Colonic mucosa (tissue), 4 donors: ENCODE measurements at regions not wholly inside any gene's neighbourhood (a gene's known extent, or its start where the extent isn't known, plus 50 kb on each side); places are given as distances from the start of the nearest gene placed in this dataset.

Experiments used
- DNase-seq: peaks from one replicate; pipeline ENCODE4 v3.0.0-alpha.2; 2020
- H3K27ac ChIP-seq: fragments of 200-600 bp; one replicate; pipeline ENCODE4 v1.8.0; 2021
- H3K27me3 ChIP-seq: fragments of 200-600 bp; one replicate; pipeline ENCODE4 v1.8.0; 2021
- H3K36me3 ChIP-seq: fragments of 200-600 bp; one replicate; pipeline ENCODE4 v1.8.0; 2021
- H3K4me1 ChIP-seq: fragments of 200-600 bp; one replicate; pipeline ENCODE4 v1.8.0; 2021; ENCODE audit warnings: mild to moderate bottlenecking
- H3K4me3 ChIP-seq: fragments of 200-600 bp; one replicate; pipeline ENCODE4 v1.8.0; 2021
- H3K9ac ChIP-seq, 2 donors: one replicate each; pipeline ENCODE4 v1.7.0; 2013; ENCODE audit warnings: control low read depth in 2 of 2, low read depth in 2 of 2, low read length in 2 of 2
- H3K9me3 ChIP-seq: fragments of 200-600 bp; one replicate; pipeline ENCODE4 v1.8.0; 2021
- intact Hi-C: fragments of 100-400 bp; cut with DNase I; formaldehyde crosslinking; loops from one replicate; pipeline ENCODE4 v1.14.1; 2022
- TF ChIP-seq, protein P1 (sequence below): fragments of 200-600 bp; IDR thresholded peaks from one replicate; pipeline ENCODE4 v1.8.0; 2022; ENCODE audit warnings: antibody characterized with exemption, mild to moderate bottlenecking
- donor health status: healthy.
- donor health status: DM: no; HTN: no; CAD: no.
- donor health status: DM: no; HTN: no; CAD: no.

DNA sequence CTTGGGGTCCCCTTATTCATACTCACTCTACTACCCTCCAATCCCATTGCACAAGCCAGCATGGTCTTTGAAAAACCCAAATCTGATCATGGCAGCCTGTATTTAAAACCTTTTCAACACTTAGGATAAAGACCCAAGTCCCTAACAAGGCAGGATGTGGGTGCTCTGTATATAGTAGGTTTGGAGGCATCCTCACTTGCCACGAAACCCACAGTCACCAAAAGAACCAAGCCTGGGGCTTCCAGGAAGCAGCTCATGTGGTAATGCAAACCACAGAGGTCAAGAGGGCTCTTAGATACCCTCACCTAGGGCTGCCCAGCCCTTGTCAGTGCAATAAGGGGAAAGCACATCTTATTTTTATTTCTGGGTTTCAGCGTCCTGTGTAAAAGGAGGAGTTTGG lies 218.6 kb upstream of the ASIC2 start:
- TF ChIP-seq, protein P1, sequence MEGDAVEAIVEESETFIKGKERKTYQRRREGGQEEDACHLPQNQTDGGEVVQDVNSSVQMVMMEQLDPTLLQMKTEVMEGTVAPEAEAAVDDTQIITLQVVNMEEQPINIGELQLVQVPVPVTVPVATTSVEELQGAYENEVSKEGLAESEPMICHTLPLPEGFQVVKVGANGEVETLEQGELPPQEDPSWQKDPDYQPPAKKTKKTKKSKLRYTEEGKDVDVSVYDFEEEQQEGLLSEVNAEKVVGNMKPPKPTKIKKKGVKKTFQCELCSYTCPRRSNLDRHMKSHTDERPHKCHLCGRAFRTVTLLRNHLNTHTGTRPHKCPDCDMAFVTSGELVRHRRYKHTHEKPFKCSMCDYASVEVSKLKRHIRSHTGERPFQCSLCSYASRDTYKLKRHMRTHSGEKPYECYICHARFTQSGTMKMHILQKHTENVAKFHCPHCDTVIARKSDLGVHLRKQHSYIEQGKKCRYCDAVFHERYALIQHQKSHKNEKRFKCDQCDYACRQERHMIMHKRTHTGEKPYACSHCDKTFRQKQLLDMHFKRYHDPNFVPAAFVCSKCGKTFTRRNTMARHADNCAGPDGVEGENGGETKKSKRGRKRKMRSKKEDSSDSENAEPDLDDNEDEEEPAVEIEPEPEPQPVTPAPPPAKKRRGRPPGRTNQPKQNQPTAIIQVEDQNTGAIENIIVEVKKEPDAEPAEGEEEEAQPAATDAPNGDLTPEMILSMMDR = no peak
- intact Hi-C loops = no loop called here
- H3K4me1 ChIP-seq = no peaks in the 10 kb centered on the region
- no peaks in the 10 kb centered on the region for H3K36me3 ChIP-seq
- no peak overlapping the region for H3K9ac ChIP-seq
- no peaks in the 10 kb centered on the region for H3K9me3 ChIP-seq
- no peak for DNase-seq
- H3K4me3 ChIP-seq = no peak overlapping the region
- no peak overlapping the region for H3K27ac ChIP-seq
- H3K27me3 ChIP-seq = no peaks in the 10 kb centered on the region

DNA sequence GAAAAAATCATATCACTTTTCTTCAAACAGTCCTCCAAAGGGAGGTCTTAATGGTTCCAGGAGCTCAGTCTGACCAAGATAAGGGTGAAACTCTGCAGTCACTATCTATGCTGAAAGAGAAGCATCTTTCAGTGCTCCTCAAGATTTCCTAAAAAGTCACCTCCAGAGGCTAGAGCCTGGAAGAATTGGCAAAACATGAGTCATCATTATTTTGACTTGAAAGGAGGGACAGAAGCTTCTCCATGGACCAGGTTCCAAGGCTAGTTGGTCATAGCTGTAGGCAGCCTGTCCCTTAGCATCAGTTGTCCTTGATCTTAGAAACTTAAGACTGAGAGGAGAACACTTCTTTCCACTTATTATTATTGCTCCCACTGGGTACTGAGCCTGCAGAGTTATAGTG lies 219.0 kb upstream of the ASIC2 start:
- no peaks in the 10 kb centered on the region for H3K36me3 ChIP-seq
- no peak for DNase-seq
- intact Hi-C loops = no loop called here
- TF ChIP-seq, protein P1 = no peak
- H3K9ac ChIP-seq = no peak overlapping the region
- H3K27ac ChIP-seq = no peak overlapping the region
- no peaks in the 10 kb centered on the region for H3K9me3 ChIP-seq
- no peak overlapping the region for H3K4me3 ChIP-seq
- no peaks in the 10 kb centered on the region for H3K4me1 ChIP-seq
- H3K27me3 ChIP-seq = no peaks in the 10 kb centered on the region

GRCh38 chr17:33513769-33514168 lies 220.7 kb upstream of the ASIC2 start:
- TF ChIP-seq, protein P1 = no peak
- no peak overlapping the region for H3K4me3 ChIP-seq

GRCh38 chr17:33514369-33514768 lies 221.3 kb upstream of the ASIC2 start:
- Histone ChIP-seq H3K9ac (no peak overlapping the region), H3K9me3 (no peaks in the 10 kb centered on the region), H3K4me3 (no peak overlapping the region), H3K36me3 (no peaks in the 10 kb centered on the region), H3K27me3 (no peaks in the 10 kb centered on the region), H3K27ac (no peak overlapping the region), H3K4me1 (no peaks in the 10 kb centered on the region)
- TF ChIP-seq, protein P1 = no peak
- no peak for DNase-seq
- intact Hi-C loops = no loop called here

More at GRCh38 chr17:33513769-33514168, 220.7 kb upstream of the ASIC2 start:
- Histone ChIP-seq H3K36me3 (no peaks in the 10 kb centered on the region), H3K27ac (no peak overlapping the region), H3K9ac (no peak overlapping the region), H3K4me1 (no peaks in the 10 kb centered on the region), H3K9me3 (no peaks in the 10 kb centered on the region), H3K27me3 (no peaks in the 10 kb centered on the region)
- intact Hi-C loops = no loop called here
- DNase-seq = no peak

GRCh38 chr17:33515974-33516373 lies 222.9 kb upstream of the ASIC2 start:
- no peak overlapping the region for H3K27ac ChIP-seq
- H3K36me3 ChIP-seq = no peaks in the 10 kb centered on the region
- TF ChIP-seq, protein P1 = no peak
- no peaks in the 10 kb centered on the region for H3K9me3 ChIP-seq
- intact Hi-C loops = no loop called here
- no peak overlapping the region for H3K9ac ChIP-seq
- no peaks in the 10 kb centered on the region for H3K4me1 ChIP-seq
- no peak for DNase-seq
- H3K4me3 ChIP-seq = no peak overlapping the region
- no peaks in the 10 kb centered on the region for H3K27me3 ChIP-seq

- no peaks in the 10 kb centered on the region for H3K27me3 ChIP-seq
- intact Hi-C loops = no loop called here
- H3K4me3 ChIP-seq = no peak overlapping the region
- TF ChIP-seq, protein P1 = no peak
- H3K9me3 ChIP-seq = no peaks in the 10 kb centered on the region
- no peak for DNase-seq
- H3K36me3 ChIP-seq = no peaks in the 10 kb centered on the region
- no peak overlapping the region for H3K9ac ChIP-seq
- H3K27ac ChIP-seq = no peak overlapping the region
- no peaks in the 10 kb centered on the region for H3K4me1 ChIP-seq
Observed at GRCh38 chr17:33516645-33517044, 223.6 kb upstream of the ASIC2 start.
